HL-60 (cell line): ENCODE measurements at regions not wholly inside any gene's neighbourhood (a gene's known extent, or its start where the extent isn't known, plus 50 kb on each side); places are given as distances from the start of the nearest gene placed in this dataset.
A peak's percentile ranks its signal among the peaks of the same experiment; 100 is the strongest.

Experiments
- GABPA ChIP-seq: IDR thresholded peaks from 2 replicates; pipeline ENCODE4 v1.6.1; 2012; ENCODE audit warnings: low read depth
- POLR2AphosphoS5 ChIP-seq: IDR thresholded peaks from 2 replicates; pipeline ENCODE4 v1.6.1; 2012; ENCODE audit warnings: low read depth
- TF ChIP-seq, protein P1 (sequence below): IDR thresholded peaks from one replicate; pipeline ENCODE4 v1.5.1; 2011; ENCODE audit warnings: low read length, control low read depth, inconsistent platforms; ENCODE audit not compliant: insufficient read depth
- TF ChIP-seq, protein P2 (sequence below): IDR thresholded peaks from 2 replicates; pipeline ENCODE4 v1.6.1; 2012; ENCODE audit warnings: low read depth; ENCODE audit not compliant: insufficient replicate concordance

DNA sequence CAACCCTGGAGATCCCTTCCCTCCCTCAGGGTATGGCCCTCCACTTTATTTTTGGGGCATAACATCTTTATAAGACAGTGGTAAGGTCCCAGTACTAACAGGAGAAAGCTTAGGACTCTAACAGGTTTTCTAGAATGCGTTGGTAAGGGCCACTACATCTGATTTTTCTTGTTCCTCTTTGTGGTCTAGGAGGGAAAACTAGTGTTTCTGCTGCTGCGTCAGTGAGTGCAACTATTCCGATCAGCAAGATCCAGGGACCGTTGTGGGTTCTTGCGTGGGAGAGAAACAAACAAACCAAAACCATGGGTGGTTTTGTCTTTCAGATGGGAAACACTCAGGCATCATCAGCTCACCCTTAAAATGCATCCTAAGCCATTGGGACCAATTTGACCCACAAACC lies 123.6 kb upstream of the SLC16A7 start:
- TF ChIP-seq, protein P1, sequence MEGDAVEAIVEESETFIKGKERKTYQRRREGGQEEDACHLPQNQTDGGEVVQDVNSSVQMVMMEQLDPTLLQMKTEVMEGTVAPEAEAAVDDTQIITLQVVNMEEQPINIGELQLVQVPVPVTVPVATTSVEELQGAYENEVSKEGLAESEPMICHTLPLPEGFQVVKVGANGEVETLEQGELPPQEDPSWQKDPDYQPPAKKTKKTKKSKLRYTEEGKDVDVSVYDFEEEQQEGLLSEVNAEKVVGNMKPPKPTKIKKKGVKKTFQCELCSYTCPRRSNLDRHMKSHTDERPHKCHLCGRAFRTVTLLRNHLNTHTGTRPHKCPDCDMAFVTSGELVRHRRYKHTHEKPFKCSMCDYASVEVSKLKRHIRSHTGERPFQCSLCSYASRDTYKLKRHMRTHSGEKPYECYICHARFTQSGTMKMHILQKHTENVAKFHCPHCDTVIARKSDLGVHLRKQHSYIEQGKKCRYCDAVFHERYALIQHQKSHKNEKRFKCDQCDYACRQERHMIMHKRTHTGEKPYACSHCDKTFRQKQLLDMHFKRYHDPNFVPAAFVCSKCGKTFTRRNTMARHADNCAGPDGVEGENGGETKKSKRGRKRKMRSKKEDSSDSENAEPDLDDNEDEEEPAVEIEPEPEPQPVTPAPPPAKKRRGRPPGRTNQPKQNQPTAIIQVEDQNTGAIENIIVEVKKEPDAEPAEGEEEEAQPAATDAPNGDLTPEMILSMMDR, result no peak
- TF ChIP-seq, protein P2, sequence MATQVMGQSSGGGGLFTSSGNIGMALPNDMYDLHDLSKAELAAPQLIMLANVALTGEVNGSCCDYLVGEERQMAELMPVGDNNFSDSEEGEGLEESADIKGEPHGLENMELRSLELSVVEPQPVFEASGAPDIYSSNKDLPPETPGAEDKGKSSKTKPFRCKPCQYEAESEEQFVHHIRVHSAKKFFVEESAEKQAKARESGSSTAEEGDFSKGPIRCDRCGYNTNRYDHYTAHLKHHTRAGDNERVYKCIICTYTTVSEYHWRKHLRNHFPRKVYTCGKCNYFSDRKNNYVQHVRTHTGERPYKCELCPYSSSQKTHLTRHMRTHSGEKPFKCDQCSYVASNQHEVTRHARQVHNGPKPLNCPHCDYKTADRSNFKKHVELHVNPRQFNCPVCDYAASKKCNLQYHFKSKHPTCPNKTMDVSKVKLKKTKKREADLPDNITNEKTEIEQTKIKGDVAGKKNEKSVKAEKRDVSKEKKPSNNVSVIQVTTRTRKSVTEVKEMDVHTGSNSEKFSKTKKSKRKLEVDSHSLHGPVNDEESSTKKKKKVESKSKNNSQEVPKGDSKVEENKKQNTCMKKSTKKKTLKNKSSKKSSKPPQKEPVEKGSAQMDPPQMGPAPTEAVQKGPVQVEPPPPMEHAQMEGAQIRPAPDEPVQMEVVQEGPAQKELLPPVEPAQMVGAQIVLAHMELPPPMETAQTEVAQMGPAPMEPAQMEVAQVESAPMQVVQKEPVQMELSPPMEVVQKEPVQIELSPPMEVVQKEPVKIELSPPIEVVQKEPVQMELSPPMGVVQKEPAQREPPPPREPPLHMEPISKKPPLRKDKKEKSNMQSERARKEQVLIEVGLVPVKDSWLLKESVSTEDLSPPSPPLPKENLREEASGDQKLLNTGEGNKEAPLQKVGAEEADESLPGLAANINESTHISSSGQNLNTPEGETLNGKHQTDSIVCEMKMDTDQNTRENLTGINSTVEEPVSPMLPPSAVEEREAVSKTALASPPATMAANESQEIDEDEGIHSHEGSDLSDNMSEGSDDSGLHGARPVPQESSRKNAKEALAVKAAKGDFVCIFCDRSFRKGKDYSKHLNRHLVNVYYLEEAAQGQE, result no peak
- TF ChIP-seq POLR2AphosphoS5 (peak; percentile 58; the same call in 1 of the 2 replicates), GABPA (no peak)
